ENCODE measurements at regions not wholly inside any gene's neighbourhood (a gene's known extent, or its start where the extent isn't known, plus 50 kb on each side); places are given as distances from the start of the nearest gene placed in this dataset.

GRCh38 chrX:73268463-73268862, 53.8 kb upstream of the NAP1L2 start:
- TF ChIP-seq CTCF (IDR thresholded peaks at IDR 0.05; ENCODE audit: insufficient read depth, low read depth, low read length) = no peak
- no peak for TF ChIP-seq EZH2 (IDR thresholded peaks at IDR 0.05; ENCODE audit: insufficient read depth, low read length)

Measured in astrocyte (in vitro differentiated cells and primary cell).